RCC 7860 (cell line): ENCODE measurements at regions not wholly inside any gene's neighbourhood (a gene's known extent, or its start where the extent isn't known, plus 50 kb on each side); places are given as distances from the start of the nearest gene placed in this dataset.
A peak's percentile ranks its signal among the peaks of the same experiment; 100 is the strongest.

ENCODE experiments used
- DNase-seq: peaks from one replicate; pipeline ENCODE4 v3.0.0-alpha.2; 2015; ENCODE audit warnings: low spot score
- FAIRE-seq: peaks from 2 replicates; lab custom pipeline; 2012; peaks lifted over from hg19 to GRCh38; lab: Jason Lieb, UNC

GRCh38 chr2:164044622-164045021 lies 308.8 kb upstream of the FIGN start:
- FAIRE-seq (no peak), DNase-seq (no peak)

GRCh38 chr2:164039270-164039669 lies 303.5 kb upstream of the FIGN start:
- DNase-seq (no peak), FAIRE-seq (no peak)

DNA sequence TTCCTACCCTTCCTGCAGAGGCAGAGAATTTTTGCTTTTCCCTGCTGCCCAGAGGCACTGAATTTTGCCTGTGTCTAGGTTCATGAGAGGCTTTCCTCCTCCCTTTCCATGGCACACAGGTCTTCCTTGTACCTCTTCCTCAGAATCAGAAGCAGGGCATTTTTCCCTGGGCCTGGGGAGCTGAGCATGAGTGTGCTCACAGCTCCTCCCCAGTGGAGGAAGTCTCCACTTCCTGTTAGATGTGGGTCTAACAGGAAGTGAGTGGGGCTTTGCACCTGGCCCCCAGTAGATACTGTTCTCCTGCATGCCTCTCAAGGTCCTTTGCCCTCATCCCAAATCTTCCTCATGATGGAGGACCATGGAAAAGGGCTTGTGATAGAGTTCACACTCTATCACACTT lies 297.2 kb upstream of the FIGN start:
- no peak for DNase-seq
- FAIRE-seq, result no peak

- no peak for FAIRE-seq
- DNase-seq, result no peak
Measured at GRCh38 chr2:164030623-164031022, 294.8 kb upstream of the FIGN start.

- DNase-seq (peak; percentile 43), FAIRE-seq (peak; percentile 83)
Measured at GRCh38 chr2:164028814-164029534, 293.2 kb upstream of the FIGN start.

DNA sequence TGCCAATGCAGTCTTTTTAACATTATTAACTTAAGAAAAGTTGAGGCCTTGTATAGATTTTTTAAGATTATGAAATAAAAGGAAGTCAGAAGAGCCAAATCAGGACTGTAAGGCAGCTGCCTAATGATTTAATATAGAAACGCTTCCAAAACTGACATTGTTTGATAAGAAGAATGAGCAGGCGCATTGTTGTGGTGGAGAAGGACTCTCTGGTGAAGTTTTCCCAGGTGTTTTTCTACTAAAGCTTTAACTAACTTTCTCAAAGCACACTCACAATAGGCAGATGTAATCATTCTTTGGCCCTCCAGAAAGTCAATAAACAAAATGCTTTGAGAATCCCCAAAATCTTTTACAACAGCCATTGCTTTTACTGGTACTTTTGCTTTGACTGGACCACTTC lies 288.6 kb upstream of the FIGN start:
- no peak for FAIRE-seq

GRCh38 chr2:164023896-164024295 lies 288.1 kb upstream of the FIGN start:
- FAIRE-seq (no peak), DNase-seq (no peak)

More for the DNA sequence above, 288.6 kb upstream of the FIGN start:
- no peak for DNase-seq

DNA sequence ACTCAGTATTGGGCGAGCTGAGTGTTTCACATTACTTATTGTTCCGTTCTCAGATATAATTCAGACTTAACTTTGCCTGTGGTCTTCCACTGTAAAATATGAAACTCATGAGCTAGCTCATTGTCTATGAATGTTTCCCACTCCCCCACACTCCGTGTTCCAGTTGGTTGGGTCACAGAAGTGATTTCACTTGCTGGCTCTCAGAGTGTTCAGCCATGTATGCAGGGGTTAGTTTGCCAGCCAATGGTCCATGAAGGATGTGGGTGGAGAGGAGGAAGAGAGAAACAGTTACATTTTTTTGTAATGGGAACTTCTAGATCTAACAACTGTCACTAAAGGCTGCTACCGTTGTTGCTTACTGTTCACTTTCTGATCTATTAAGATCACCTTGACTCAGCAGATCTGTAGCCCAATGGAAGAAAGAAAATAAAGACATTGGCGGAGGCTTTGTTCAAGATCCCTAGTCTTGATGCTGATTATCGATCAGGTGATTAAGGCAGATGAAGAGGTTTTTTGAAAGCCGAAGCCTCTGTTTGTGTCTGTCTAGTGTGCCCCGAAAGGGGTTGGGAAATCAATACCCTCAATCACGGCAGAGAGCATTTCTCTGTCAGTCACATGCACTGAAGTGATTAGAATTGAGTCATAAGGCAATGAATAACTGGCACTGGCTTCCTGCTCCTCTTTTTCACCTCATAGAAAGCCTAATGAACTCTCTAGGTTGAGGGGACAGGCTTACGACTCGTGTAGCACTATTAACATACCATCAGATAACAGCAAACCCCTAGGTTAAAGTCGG lies 279.7 kb upstream of the FIGN start:
- peak; percentile 100 for FAIRE-seq

GRCh38 chr2:164014791-164015190 lies 279.0 kb upstream of the FIGN start:
- peak; percentile 37 for DNase-seq

More for the DNA sequence above, 279.7 kb upstream of the FIGN start:
- peak; percentile 100 for DNase-seq

DNA sequence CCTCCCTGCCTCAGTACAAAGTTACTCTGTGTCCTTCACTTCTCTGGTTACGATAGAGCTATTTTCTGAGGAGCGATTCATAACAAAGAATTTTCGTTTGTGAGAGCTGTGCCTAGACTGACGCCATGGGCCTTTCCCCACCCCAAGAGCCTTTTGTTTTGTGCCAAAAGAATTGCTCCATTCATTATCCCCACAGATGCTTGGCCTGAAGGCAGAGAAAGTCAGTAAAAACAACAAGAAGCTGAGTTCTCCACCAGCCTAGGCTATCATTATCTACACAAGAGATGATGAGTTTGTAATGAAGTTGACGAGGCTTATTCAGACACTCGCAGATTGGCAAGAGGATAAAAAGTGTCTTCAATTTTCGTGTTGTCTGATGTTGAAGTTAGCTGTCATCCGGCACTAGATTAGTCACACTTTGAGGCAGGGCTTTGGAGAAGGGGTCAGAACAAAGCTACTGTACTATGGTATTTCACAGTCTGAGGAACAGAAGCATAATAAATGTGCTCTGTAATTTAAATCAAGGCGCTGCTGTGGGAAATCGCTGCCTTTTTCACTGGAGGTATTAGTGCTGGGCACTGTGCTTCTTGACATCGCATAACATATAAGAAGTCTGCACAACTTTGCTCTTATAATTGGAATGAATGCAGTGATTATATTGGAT lies 278.4 kb upstream of the FIGN start:
- no peak for FAIRE-seq

More at GRCh38 chr2:164014791-164015190, 279.0 kb upstream of the FIGN start:
- no peak for FAIRE-seq

DNA sequence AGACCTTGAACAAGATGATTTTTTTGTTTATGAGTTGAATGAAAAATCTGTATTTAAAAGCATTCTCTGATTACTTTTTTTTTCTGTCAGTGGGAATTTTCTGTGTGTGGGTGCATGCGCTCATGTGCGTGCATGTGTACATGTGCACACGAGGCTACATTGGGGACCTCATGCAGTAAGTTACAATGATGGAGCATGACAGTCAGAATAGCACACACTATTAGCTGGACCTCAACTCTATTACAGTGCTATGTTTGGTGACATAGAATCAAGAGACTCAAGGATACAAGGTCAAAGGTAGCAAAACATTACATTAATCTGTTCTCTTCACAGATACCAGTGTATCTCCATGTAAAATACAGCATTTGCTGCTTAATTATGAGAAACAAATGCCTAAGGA lies 276.8 kb upstream of the FIGN start:
- FAIRE-seq (no peak), DNase-seq (no peak)

More for the DNA sequence above, 278.4 kb upstream of the FIGN start:
- peak; percentile 92 for DNase-seq

DNA sequence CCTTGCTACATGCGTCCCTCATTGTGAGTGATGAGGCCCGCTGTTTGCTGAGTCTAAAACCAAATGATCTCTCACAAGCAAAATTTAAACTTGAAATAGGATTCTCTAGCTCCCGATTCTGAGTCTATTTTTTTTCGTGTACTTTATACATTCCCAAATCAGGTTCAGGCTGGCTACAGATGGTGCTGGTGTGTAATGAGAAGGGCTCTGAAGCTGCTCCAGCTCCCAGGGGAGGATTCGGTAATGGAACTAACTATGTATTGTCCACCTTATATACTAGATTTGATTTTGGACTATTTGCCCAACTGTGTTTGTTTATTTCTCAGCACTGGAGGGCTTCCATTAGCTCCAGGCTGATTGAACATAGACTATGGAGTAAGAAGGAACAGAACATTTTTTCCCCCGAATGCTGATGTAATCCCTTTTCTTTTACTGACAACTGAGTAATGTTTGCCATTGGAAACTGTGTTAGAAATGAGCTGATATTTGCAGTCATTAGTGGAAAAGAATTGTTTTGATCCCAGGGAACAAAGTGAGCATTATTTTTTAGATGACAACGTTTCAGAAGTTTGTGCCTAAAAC lies 274.0 kb upstream of the FIGN start:
- DNase-seq (no peak), FAIRE-seq (no peak)

DNA sequence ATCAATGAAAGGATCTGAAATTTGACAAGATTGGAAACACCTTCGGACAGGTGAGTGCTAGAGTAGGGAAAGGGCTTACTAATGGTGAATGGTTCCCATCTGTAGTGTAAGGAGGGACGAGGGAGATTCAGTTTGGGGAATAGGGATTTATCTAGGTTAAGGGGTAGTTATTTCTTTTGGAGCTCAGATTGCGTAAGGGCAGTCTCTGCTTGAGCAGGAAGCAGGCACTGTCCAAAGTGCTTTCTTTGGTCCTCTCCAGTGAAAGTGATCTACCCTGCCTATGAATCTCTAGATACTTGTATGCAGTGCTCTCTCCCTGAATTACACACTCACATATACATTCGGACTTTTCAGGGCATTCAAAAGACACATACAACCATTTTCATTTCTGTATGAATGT lies 272.9 kb upstream of the FIGN start:
- no peak for FAIRE-seq
- DNase-seq, result no peak

DNA sequence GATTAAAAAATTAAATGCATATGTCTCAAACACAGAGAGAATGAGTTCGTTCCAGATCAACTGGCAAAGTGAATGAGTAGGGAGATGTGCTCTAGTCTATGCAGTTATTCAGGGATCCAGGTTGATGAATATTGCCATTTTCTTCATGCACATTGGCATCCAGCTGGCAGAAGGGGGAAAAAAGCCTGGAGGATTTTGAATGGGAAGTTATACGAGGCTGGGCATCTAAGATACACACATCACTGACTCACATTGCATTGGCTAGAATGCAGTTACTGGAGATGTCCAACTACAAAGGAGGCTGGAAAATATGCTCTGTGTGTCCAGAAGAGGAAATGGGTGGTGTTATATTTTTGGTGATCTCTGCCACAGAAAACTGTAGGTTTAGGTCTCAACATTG lies 270.9 kb upstream of the FIGN start:
- no peak for DNase-seq

GRCh38 chr2:164000176-164000575 lies 264.4 kb upstream of the FIGN start:
- DNase-seq, result no peak
- no peak for FAIRE-seq

More for the DNA sequence above, 270.9 kb upstream of the FIGN start:
- FAIRE-seq, result no peak

DNA sequence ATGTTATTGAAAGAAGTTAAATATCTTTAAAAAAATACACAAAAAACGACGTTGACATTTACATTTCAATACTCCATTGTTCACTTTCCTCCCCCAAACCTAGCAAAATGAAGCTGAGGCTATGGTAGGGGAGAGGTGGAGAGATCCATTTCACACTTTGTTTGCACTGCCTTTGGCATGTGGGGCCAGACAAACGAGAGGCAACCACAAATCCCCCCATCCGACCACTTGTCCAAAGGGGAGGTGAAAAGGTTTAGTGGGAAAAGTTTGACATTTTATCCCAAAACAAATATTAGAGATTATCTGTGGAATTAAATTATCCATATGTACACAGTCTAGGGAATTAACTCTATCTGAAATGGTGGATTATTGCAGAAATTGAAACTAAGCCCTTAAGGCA lies 261.7 kb upstream of the FIGN start:
- DNase-seq, result no peak
- no peak for FAIRE-seq

- DNase-seq (no peak), FAIRE-seq (no peak)
Measured at GRCh38 chr2:163990541-163990940, 254.7 kb upstream of the FIGN start.

DNA sequence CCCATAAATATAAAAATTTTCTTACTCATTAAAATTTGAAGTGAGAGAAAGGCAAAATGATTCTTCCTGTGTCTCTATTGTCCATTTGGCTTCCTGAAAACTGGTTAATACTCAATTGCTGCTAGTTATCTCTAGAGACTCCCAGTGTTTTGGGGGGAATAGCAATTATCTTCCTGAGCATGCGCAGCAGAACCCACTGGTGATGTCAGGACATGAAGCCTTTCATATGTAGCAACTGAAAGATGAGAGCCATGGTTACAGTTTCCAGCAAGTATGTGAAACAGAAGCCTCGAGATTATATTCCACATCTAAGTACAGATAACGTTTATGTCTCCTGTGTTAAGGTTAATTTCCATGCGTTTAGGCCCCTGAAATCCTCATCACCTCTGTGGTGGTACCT lies 254.3 kb upstream of the FIGN start:
- FAIRE-seq (no peak), DNase-seq (no peak)

DNA sequence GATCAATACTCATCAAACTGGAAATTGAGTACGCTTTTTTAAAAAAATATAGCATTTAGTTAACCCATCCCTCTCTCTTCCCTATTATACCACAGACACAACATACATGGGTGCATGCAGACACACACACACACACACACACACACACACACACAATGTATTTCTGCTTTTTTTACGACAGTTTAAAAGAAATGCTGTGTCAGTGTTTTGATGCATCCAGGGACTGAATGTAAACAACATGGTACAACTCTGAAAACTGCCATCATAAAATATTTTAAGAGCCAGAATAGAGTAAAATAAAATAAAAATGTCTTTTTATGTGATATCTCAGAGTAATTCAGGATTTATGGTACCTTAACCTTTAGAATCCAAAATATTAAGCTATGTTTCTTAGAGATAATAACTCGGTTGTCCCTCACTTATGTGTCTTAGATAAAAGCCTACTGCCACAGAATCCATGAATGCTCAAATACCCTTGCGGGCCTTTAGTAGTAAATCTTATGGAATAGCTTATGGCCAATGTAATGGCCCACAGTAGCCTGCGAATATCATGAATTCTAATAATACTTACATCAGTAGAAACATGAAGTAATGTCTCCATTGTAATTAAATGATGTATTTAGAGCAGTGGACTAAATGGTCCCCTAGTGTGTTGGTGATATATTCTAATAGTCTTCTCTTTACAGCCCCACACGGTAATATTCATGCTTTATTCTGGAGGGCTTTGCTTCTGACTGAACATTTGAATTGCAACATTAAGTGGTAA lies 251.6 kb upstream of the FIGN start:
- DNase-seq, result no peak
- no peak for FAIRE-seq

- DNase-seq (no peak), FAIRE-seq (no peak)
Measured at GRCh38 chr2:163984986-163985385, 249.2 kb upstream of the FIGN start.

GRCh38 chr2:163983911-163984310 lies 248.1 kb upstream of the FIGN start:
- no peak for FAIRE-seq
- no peak for DNase-seq
